ENCODE measurements at regions not wholly inside any gene's neighbourhood (a gene's known extent, or its start where the extent isn't known, plus 50 kb on each side); places are given as distances from the start of the nearest gene placed in this dataset.

GRCh38 chr7:71009636-71010035 is 122.3 kb upstream of the GALNT17 start:
- no peak for FAIRE-seq
- 76% methylated on average over 3 of the region's 3 CpGs; no CpG with 5 or more reads in 1 of the 2 experiments for WGBS, 2 experiments (ENCODE audit: extremely low coverage in 1 of 2, insufficient coverage in 1 of 2, insufficient read length in 1 of 2, insufficient replicate concordance in 2 of 2, low coverage in 1 of 2, low lambda C conversion rate in 2 of 2, missing lambda C conversion rate in 1 of 2)
- H2BK120ac ChIP-seq (replicated peaks; ENCODE audit: low read depth, low read length), result no peak overlapping the region
- TF ChIP-seq, protein P1, sequence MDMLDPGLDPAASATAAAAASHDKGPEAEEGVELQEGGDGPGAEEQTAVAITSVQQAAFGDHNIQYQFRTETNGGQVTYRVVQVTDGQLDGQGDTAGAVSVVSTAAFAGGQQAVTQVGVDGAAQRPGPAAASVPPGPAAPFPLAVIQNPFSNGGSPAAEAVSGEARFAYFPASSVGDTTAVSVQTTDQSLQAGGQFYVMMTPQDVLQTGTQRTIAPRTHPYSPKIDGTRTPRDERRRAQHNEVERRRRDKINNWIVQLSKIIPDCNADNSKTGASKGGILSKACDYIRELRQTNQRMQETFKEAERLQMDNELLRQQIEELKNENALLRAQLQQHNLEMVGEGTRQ (IDR thresholded peaks at IDR 0.05; ENCODE audit: low read length), result no peak
- TF ChIP-seq HDAC2 (IDR thresholded peaks at IDR 0.05; ENCODE audit: borderline replicate concordance in 1 of 2, low read depth in 2 of 2, low read length in 2 of 2), result no peak
- TF ChIP-seq TEAD4 (IDR thresholded peaks at IDR 0.05; ENCODE audit: low read depth, low read length), result no peak
- no peak for TF ChIP-seq PHF8 (conservative IDR thresholded peaks at IDR 0.05; ENCODE audit: low read depth, low read length)
- no peak for TF ChIP-seq SUZ12 (IDR thresholded peaks at IDR 0.05; ENCODE audit: low read length)
- no peak for TF ChIP-seq CTBP2 (IDR thresholded peaks at IDR 0.05; ENCODE audit: borderline replicate concordance, insufficient read depth, insufficient read length, low read length)
- TF ChIP-seq SP2 (IDR thresholded peaks at IDR 0.05; ENCODE audit: low read length), result no peak
- TF ChIP-seq, protein P2, sequence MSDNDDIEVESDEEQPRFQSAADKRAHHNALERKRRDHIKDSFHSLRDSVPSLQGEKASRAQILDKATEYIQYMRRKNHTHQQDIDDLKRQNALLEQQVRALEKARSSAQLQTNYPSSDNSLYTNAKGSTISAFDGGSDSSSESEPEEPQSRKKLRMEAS (IDR thresholded peaks at IDR 0.05), result no peak
- no peak for TF ChIP-seq SP1 (IDR thresholded peaks at IDR 0.05; ENCODE audit: low read depth, low read length)
- no peak for TF ChIP-seq KDM1A (IDR thresholded peaks at IDR 0.05; ENCODE audit: borderline replicate concordance, low read length)
- no peak for TF ChIP-seq EP300 (IDR thresholded peaks at IDR 0.05; ENCODE audit: borderline replicate concordance in 1 of 2, low read depth in 2 of 2, low read length in 2 of 2)
- TF ChIP-seq ATF3 (IDR thresholded peaks at IDR 0.05; ENCODE audit: insufficient read depth, low read depth, low read length), result no peak

More at GRCh38 chr7:71009636-71010035, 122.3 kb upstream of the GALNT17 start:
- Histone ChIP-seq H3K56ac (replicated peaks; ENCODE audit: insufficient read length, low read depth, low read length) (no peak overlapping the region), H2BK12ac (ENCODE audit: low read depth, low read length) (no peak overlapping the region), H3K18ac (ENCODE audit: extremely low read depth, low read length) (no peak overlapping the region), H3K4me3 (ENCODE audit: extremely low read depth in 1 of 4, insufficient read depth in 2 of 4, low read depth in 3 of 4, low read length in 4 of 4) (no peak overlapping the region), H3K23me2 (ENCODE audit: low read depth, low read length) (no peaks in the 10 kb centered on the region), H3K79me1 (ENCODE audit: low read depth, low read length) (no peaks in the 10 kb centered on the region), H4K8ac (ENCODE audit: extremely low read depth, insufficient read depth, low read length) (no peak overlapping the region), H2AFZ (ENCODE audit: low read length) (no peak overlapping the region), H4K20me1 (replicated peaks in 1 of 2; ENCODE audit: control insufficient read depth in 1 of 2, insufficient read depth in 2 of 2, low read length in 2 of 2) (no peaks in the 10 kb centered on the region), H3K9me3 (ENCODE audit: insufficient read depth in 2 of 2, low read depth in 1 of 2, low read length in 1 of 2) (0 out of 4 replicates have a peak, but pooled peaks cover 0 to 4% of the 10 kb centered on the region in 2 experiments), H3K4me2 (ENCODE audit: insufficient read depth in 1 of 2, low read depth in 2 of 2, low read length in 2 of 2) (no peak overlapping the region), H3K27me3 (replicated peaks in 1 of 4; ENCODE audit: control insufficient read depth in 3 of 4, extremely low read depth in 1 of 4, insufficient read depth in 3 of 4, low read length in 3 of 4) (peaks cover 0 to 1% (median 0%) of the 10 kb centered on the region in 4 experiments; a peak in 1 of 7 replicates), H2BK15ac (ENCODE audit: low read length) (no peak overlapping the region), H4K91ac (replicated peaks; ENCODE audit: insufficient read length, low read length) (no peak overlapping the region), H4K5ac (ENCODE audit: insufficient read length, low read depth, low read length) (no peak overlapping the region), H3K79me2 (ENCODE audit: control insufficient read depth in 1 of 2, insufficient read depth in 2 of 2, low read length in 2 of 2) (no peaks in the 10 kb centered on the region), H3K27ac (ENCODE audit: low read depth, low read length) (no peak overlapping the region), H3K4ac (replicated peaks; ENCODE audit: insufficient read length, low read depth, low read length) (no peak overlapping the region), H3K23ac (ENCODE audit: insufficient read length) (no peak overlapping the region), H3K9ac (replicated peaks in 1 of 4; ENCODE audit: extremely low read depth in 1 of 4, low read depth in 3 of 4, low read length in 3 of 4) (no peak overlapping the region), H3K36me3 (ENCODE audit: control insufficient read depth in 2 of 4, insufficient read depth in 4 of 4, low read length in 3 of 4) (no peaks in the 10 kb centered on the region; a peak in 1 of 8 replicates), H3K14ac (ENCODE audit: insufficient read length) (no peak overlapping the region), H2BK20ac (ENCODE audit: low read length) (no peak overlapping the region), H3K4me1 (replicated peaks in 1 of 4; ENCODE audit: control insufficient read depth in 3 of 4, insufficient read depth in 4 of 4, low read length in 3 of 4) (no peaks in the 10 kb centered on the region), H2BK5ac (ENCODE audit: low read depth, low read length) (no peak overlapping the region), H2AK5ac (ENCODE audit: low read depth, low read length) (no peak overlapping the region)
- DNase-seq (ENCODE audit: low read depth in 1 of 2, low spot score in 2 of 2), result no peak
- POLR2A ChIA-PET (ENCODE audit: partially characterized antibody), result no interaction called here
- CTCF ChIA-PET (ENCODE audit: partially characterized antibody), result no interaction called here

Data from H1 (cell line).